CD1c-positive myeloid dendritic cell (primary cell): ENCODE measurements at regions not wholly inside any gene's neighbourhood (a gene's known extent, or its start where the extent isn't known, plus 50 kb on each side); places are given as distances from the start of the nearest gene placed in this dataset.

ENCODE experiments used
- DNase-seq: peaks from one replicate; pipeline ENCODE4 v3.0.0-alpha.2; 2016; ENCODE audit errors: extremely low spot score

GRCh38 chr15:47366884-47367283 lies 350.4 kb upstream of the SEMA6D start:
- DNase-seq = no peak

GRCh38 chr15:47367726-47368390 lies 349.4 kb upstream of the SEMA6D start:
- DNase-seq = no peak

- no peak for DNase-seq
These were observed 345.4 kb upstream of the SEMA6D start for GRCh38 chr15:47371939-47372338.

GRCh38 chr15:47374222-47374621 lies 343.1 kb upstream of the SEMA6D start:
- no peak for DNase-seq

- DNase-seq = no peak
These were observed 341.1 kb upstream of the SEMA6D start for GRCh38 chr15:47376190-47376589.

GRCh38 chr15:47377465-47377864 lies 339.8 kb upstream of the SEMA6D start:
- DNase-seq = no peak

- DNase-seq = no peak
These were observed 338.8 kb upstream of the SEMA6D start for GRCh38 chr15:47378527-47378926.

GRCh38 chr15:47383102-47383501 lies 334.2 kb upstream of the SEMA6D start:
- DNase-seq = no peak

- no peak for DNase-seq
These were observed 333.5 kb upstream of the SEMA6D start for GRCh38 chr15:47383801-47384200.

- no peak for DNase-seq
These were observed 333.0 kb upstream of the SEMA6D start for GRCh38 chr15:47384341-47384740.

- no peak for DNase-seq
These were observed 332.5 kb upstream of the SEMA6D start for GRCh38 chr15:47384776-47385175.

GRCh38 chr15:47386459-47386858 lies 330.8 kb upstream of the SEMA6D start:
- no peak for DNase-seq

- no peak for DNase-seq
These were observed 329.0 kb upstream of the SEMA6D start for GRCh38 chr15:47388299-47388698.

- no peak for DNase-seq
These were observed 327.0 kb upstream of the SEMA6D start for GRCh38 chr15:47390208-47390765.

GRCh38 chr15:47394286-47394809 lies 323.0 kb upstream of the SEMA6D start:
- no peak for DNase-seq

GRCh38 chr15:47395076-47395475 lies 322.2 kb upstream of the SEMA6D start:
- no peak for DNase-seq

GRCh38 chr15:47397655-47398054 lies 319.6 kb upstream of the SEMA6D start:
- no peak for DNase-seq

- no peak for DNase-seq
These were observed 319.2 kb upstream of the SEMA6D start for GRCh38 chr15:47398132-47398531.

GRCh38 chr15:47398594-47398993 lies 318.7 kb upstream of the SEMA6D start:
- DNase-seq = no peak

GRCh38 chr15:47399100-47399499 lies 318.2 kb upstream of the SEMA6D start:
- no peak for DNase-seq

GRCh38 chr15:47400603-47401002 lies 316.7 kb upstream of the SEMA6D start:
- DNase-seq = no peak

- DNase-seq = no peak
These were observed 315.9 kb upstream of the SEMA6D start for GRCh38 chr15:47401427-47401826.

GRCh38 chr15:47402829-47403228 lies 314.5 kb upstream of the SEMA6D start:
- DNase-seq = no peak

- DNase-seq = no peak
These were observed 312.4 kb upstream of the SEMA6D start for GRCh38 chr15:47404877-47405276.
